CD4-positive, alpha-beta T cell treated with Interleukin-4 for 4 hours (primary cell): ENCODE measurements at regions not wholly inside any gene's neighbourhood (a gene's known extent, or its start where the extent isn't known, plus 50 kb on each side); places are given as distances from the start of the nearest gene placed in this dataset.

ENCODE experiments used
- DNase-seq: peaks from one replicate; pipeline ENCODE4 v3.0.0-alpha.2; 2020

DNA sequence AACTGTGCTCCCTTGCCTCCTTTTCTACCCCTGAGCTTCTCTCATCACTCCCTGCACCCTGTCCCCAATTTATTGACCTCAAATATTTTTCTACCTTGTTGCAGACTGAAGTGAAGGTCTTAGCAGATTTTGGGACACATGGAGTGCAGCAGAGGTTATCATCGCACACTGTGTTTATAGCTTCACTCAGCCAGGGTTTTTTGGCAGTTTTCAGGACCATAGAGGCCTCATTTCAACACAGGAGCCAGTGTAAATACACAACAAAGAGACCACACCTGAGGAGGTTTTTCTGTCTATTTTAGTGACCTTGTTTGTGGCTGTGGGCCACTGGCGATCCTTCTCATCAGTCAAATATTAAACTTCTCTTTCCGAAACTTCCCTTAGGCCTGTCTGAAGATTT is 457.1 kb downstream of the SPRY1 start:
- no peak for DNase-seq

DNA sequence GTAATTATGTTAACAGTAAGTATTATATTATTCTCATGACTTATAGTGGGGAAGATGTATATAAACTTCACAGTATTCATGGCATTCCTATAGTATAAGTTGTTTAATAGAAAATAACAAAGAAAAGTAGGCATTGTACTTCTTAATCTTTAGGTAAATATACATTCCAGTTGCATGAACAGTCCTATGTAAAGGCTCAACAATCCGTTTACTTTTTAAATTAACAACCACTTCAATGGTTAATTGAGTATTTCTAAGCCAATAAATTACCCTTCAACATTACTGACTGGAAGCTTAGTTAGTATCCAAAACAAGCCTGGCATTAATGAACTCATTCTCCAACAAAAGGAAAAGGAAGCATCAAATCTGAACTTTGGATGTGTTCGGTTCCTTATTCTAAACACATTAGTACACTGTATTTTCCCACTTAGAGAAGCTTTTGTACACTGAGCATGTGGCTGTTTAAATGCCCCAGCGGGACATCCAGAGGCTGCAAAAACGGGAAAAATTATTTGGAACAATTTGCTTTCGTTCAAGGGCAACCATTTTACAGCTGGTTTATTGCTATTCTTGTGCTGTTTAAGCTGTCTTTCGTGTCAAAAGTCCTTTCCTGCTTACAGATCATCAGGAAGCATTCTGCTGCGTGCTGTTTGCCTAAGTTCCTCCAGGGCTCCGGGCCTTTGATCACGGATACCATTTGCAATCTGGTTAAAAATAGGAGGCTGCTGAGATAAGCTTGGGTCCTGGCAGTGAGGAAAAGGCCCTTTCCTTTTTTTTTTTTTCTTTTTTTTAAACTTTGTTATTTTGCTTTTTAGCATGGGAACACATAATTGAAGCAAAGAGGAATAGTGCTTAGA is 460.3 kb downstream of the SPRY1 start:
- DNase-seq = no peak

DNA sequence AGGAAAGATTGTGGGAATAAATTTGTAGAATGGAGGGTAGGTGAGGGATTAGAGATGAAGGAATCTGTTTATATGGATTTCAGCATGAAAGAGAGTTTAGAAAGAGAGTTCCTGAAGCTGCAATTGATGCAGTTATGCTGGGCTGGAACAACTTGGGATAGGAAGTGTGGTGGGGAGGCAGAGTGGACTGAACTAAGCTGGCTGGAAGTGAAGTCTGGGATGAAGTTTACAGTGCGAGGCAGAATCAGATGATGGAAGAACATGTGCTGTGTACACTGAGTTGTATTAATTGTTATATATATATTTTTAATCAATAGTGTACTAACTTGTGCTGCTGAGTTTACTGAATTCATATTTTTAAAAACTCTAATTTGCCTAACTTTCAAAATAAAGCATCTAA is 461.9 kb downstream of the SPRY1 start:
- DNase-seq = no peak

GRCh38 chr4:123862812-123863211 is 466.2 kb downstream of the SPRY1 start:
- no peak for DNase-seq

DNA sequence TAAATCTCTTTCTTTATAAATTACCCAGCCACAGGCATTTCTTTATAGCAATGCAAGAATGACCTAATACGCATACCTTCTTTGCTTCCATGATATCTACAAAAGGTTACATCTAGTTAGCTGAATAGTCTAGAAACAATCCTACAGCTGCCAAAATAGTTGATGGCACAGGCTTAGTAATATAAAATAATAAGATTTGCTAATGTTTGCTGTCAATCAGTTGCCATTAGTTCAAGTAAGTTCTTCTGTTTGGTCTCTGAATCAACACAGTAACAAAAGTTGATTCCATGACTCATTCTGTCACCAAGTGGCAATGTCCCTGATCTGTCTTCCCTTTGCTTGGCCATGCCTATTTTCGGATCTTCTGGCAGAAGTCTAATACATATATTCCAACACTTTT is 470.2 kb downstream of the SPRY1 start:
- DNase-seq = no peak

DNA sequence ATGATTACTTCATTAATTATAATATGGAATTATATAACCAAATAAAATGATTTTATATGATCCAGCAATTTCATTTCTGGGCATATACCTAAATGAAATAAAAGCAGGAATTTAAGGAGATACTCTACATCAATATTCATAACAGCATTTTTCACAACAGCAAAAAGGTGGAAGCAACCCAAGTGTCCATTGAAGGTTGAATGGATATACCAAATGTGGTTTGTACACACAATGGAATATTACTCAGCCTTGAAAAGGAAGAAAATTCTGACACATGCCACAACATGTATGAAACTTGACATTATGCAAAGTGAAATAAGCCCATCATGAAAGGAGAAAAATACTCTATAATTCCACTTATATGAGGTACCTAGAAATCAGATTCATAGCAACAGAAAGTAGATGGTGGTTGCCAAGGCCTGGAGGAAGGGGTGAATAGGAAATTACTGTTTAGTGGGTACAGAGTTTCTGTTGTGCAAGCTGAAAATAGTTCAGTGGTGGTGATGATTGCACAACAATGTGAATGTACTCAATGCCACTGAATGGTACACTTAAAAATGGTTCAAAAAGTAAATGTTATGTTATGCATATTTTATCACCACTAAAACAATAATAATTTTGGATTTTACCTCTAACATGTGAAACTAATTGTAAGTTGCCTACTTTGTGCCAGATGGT is 471.5 kb downstream of the SPRY1 start:
- DNase-seq = no peak

- no peak for DNase-seq
These were observed 473.0 kb downstream of the SPRY1 start for GRCh38 chr4:123869286-123870215.

- DNase-seq = no peak
These were observed 473.8 kb downstream of the SPRY1 start for GRCh38 chr4:123870216-123870876.

- DNase-seq = no peak
These were observed 474.7 kb downstream of the SPRY1 start for GRCh38 chr4:123871341-123871740.

GRCh38 chr4:123874063-123874462 is 477.5 kb downstream of the SPRY1 start:
- no peak for DNase-seq

- no peak for DNase-seq
These were observed 479.5 kb downstream of the SPRY1 start for GRCh38 chr4:123876143-123876542.

GRCh38 chr4:123876671-123877101 is 480.1 kb downstream of the SPRY1 start:
- DNase-seq = no peak

GRCh38 chr4:123877551-123877950 is 481.0 kb downstream of the SPRY1 start:
- no peak for DNase-seq

DNA sequence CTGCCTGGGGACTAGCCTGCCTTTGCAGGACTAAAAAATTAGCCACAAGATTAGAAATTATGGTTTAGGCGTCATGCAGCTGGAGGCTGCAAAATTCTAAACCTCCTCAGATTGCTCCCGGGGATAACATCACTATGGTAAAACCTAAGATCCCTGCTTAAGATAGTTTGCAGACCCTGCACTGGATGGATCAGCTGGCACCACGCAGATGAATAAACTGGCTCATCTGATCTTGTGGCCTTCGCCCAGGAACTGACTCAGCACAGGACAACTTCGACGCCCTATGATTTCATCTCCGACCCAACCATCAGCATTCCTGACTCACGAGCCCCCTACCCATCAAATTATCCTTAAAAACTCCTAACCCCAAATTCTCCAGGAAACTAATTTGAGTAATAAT is 482.4 kb downstream of the SPRY1 start:
- DNase-seq = no peak

DNA sequence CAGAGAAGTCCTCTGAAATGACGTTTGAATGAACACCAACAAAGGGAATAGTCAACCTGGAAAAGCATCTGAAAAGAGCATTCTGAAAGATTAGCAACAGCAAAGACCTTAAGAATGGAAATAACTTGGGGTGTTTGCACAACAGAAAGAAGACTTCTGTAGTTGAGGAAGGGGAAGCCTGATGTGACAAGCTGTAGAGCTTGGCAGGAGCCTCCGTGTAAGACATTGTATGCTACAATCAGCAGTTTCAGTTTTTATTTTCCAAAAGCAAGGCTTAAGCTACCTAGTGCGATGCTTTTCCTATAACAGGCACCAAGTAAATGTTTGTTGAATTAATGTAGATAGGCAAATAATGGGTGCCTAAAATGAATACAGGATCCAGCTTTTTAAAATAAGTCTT is 484.0 kb downstream of the SPRY1 start:
- no peak for DNase-seq

GRCh38 chr4:123884922-123885321 is 488.3 kb downstream of the SPRY1 start:
- DNase-seq = no peak

DNA sequence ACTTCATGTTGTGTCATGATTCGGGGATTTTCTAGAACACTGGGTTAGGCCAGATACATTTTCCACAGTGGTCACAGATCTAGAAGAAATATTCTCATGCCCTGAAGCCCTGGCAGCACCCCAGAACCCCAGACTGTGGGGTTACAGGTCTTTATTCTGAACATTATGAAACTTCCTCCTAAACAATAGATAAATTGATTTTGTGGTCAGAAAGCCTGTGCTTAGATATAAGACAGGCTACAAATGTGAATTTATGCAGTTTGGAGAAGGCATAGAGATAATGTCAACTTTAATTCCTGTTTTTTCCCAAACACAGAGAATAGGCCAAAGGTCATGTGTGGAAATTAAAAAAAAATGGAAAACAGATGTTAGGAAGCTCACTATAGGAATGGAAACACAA is 492.9 kb downstream of the SPRY1 start:
- no peak for DNase-seq

DNA sequence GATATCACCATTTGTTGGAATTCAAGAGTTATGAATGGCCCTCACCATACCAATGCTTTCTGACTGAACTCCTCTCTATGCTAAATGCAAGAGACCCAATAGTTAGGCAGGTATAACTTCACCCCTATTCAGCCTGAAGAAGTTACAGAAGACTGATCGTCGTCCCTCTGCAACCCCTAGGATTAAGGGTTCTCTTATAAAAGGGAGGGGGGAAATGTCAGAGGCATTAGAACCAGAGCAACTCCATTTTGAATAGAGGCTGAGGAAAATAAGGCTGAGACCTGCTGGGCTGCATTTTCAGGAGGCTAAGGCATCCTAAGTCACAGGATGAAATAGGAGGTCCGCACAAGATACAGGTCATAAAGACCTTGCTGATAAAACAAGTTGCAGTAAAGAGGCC is 494.3 kb downstream of the SPRY1 start:
- no peak for DNase-seq

GRCh38 chr4:123891881-123892280 is 495.3 kb downstream of the SPRY1 start:
- DNase-seq = no peak

DNA sequence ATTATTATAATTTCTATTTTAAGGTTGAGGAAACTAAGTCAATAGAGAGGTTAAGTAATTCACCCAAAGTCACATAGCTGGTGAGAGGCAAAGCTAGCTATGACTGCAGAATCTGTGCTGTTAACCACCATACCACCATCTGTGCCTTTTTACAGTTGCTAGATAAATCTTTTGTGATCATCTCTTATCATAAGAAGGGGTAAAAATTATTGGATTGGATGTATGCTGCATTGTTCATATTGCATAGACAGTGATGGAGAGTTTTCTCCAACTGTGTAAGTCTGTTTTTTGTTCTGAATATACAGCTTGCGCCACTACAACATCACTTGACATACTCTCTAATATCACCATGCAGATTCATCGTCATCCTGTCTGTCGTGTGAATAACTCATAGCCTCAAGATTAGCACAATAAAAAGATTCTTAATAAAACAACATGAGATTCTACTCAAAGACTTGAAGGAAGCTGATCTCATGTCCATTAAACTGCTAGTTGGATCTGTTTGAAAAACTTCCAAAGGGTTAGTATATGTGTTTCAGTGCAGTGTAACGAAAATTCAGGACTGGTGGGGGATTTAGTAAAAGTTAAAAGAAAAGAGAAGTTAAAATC is 495.9 kb downstream of the SPRY1 start:
- no peak for DNase-seq

DNA sequence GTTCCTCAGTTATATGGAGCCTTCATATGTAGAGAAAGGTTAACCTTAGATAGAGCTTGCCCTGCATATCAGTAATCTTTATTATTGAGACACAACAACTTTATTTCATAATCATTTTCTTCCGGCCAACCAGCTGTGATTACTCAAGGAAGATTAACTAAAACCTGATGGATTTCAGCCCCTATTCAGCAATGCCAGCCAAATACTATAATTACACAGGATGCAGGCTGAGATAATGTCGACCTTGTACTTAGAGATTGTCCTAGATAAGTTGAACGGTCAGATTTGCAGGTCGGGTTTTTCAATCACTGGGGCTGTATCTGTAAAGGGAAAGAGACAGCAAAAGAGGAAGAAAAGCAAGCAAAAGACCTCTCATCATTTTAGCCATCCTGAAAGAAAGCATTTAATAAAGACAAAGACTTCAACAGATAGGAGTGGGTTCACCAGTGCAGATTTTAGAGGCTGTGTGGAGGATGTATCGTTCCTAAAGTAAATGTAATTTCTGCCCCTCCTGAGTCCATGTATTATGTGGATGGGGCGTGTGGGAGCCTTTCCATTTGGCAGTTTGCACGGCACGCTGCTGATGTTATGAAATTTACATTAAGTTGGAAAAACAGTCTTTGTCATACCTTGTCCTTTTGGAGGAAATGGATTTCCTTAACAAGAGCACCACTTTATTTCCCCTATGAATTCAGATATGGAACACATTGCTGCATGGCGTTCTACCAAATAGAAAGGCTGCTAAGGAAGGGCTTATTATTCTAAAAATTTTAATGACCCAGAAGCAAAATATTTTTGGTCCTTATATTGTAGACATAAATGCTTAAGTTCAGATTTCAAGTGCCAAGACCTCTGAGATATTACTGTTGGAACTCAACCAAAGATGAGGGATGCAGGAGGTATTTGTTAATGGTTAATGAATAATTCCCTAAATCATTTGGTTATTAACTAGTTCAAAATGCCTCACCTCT is 496.7 kb downstream of the SPRY1 start:
- DNase-seq = no peak
